ENCODE measurements at regions not wholly inside any gene's neighbourhood (a gene's known extent, or its start where the extent isn't known, plus 50 kb on each side); places are given as distances from the start of the nearest gene placed in this dataset.

- POLR2A ChIA-PET (ENCODE audit: unreplicated experiment): no interaction called here
These were observed 184.7 kb downstream of the C9orf50 start for GRCh38 chr9:129435988-129436717.

GRCh38 chr9:129435291-129435690 is 185.6 kb downstream of the C9orf50 start:
- no TSS peak for BruUV-seq (replicated peaks)
- H3K27ac ChIP-seq (ENCODE audit: low read length): no peak overlapping the region

More at GRCh38 chr9:129435988-129436717, 184.7 kb downstream of the C9orf50 start:
- Histone ChIP-seq H3K4me1 (ENCODE audit: insufficient read depth, low read length) (peaks cover 7% of the 10 kb centered on the region), H3K4me2 (ENCODE audit: low read length) (peak overlapping the region; percentile 96; the same call in 1 of the 2 replicates), H3K9ac (ENCODE audit: low read length) (no peak overlapping the region), H3K9me2 (replicated peaks; ENCODE audit: low read length) (no peaks in the 10 kb centered on the region), H3K27me3 (ENCODE audit: low read length) (no peaks in the 10 kb centered on the region), H3K9me3 (ENCODE audit: low read length) (no peaks in the 10 kb centered on the region), H3K36me3 (ENCODE audit: low read depth, low read length) (no peaks in the 10 kb centered on the region), H3K4me3 (ENCODE audit: low read length) (no peak overlapping the region), H3F3A (ENCODE audit: low read length, unreplicated experiment) (no peaks in the 10 kb centered on the region), H2AFZ (ENCODE audit: low read length) (no peak overlapping the region; the same call in 1 of the 2 replicates), H4K20me1 (ENCODE audit: low read length) (no peaks in the 10 kb centered on the region), H3K79me2 (ENCODE audit: low read length) (no peaks in the 10 kb centered on the region), H3K27ac (ENCODE audit: low read length) (no peak overlapping the region)
- TF ChIP-seq EZH2 (IDR thresholded peaks at IDR 0.05; ENCODE audit: low read length, unreplicated experiment) (no peak), CTCF (conservative IDR thresholded peaks at IDR 0.05; ENCODE audit: low read depth, low read length) (no peak), EZH2phosphoT487 (IDR thresholded peaks at IDR 0.05; ENCODE audit: borderline replicate concordance, low read length) (no peak)
- no TSS peak for BruUV-seq (replicated peaks)
- DNase-seq: no peak
- intact Hi-C loops (cut with micrococcal nuclease): no loop called here
- CTCF ChIA-PET: no interaction called here
- no peak for ATAC-seq

More at GRCh38 chr9:129435291-129435690, 185.6 kb downstream of the C9orf50 start:
- H3K9me2 ChIP-seq (replicated peaks; ENCODE audit: low read length): no peaks in the 10 kb centered on the region
- H3K27me3 ChIP-seq (ENCODE audit: low read length): no peaks in the 10 kb centered on the region
- intact Hi-C loops (cut with micrococcal nuclease): no loop called here
- ATAC-seq (no peak), DNase-seq (no peak)
- H2AFZ ChIP-seq (ENCODE audit: low read length): no peak overlapping the region
- no peaks in the 10 kb centered on the region for H3K79me2 ChIP-seq (ENCODE audit: low read length)
- H3K9ac ChIP-seq (ENCODE audit: low read length): no peak overlapping the region
- H3F3A ChIP-seq (ENCODE audit: low read length, unreplicated experiment): no peaks in the 10 kb centered on the region
- ChIA-PET POLR2A (ENCODE audit: unreplicated experiment) (no interaction called here), CTCF (no interaction called here)
- TF ChIP-seq EZH2 (IDR thresholded peaks at IDR 0.05; ENCODE audit: low read length, unreplicated experiment) (no peak), EZH2phosphoT487 (IDR thresholded peaks at IDR 0.05; ENCODE audit: borderline replicate concordance, low read length) (no peak), CTCF (conservative IDR thresholded peaks at IDR 0.05; ENCODE audit: low read depth, low read length) (no peak)
- no peak overlapping the region for H3K4me2 ChIP-seq (ENCODE audit: low read length)
- peaks cover 7% of the 10 kb centered on the region for H3K4me1 ChIP-seq (ENCODE audit: insufficient read depth, low read length)
- no peaks in the 10 kb centered on the region for H3K9me3 ChIP-seq (ENCODE audit: low read length)
- H4K20me1 ChIP-seq (ENCODE audit: low read length): no peaks in the 10 kb centered on the region
- no peak overlapping the region for H3K4me3 ChIP-seq (ENCODE audit: low read length)
- H3K36me3 ChIP-seq (ENCODE audit: low read depth, low read length): no peaks in the 10 kb centered on the region

Measured in PC-3 (cell line).